K562 (cell line): ENCODE measurements at regions not wholly inside any gene's neighbourhood (a gene's known extent, or its start where the extent isn't known, plus 50 kb on each side); places are given as distances from the start of the nearest gene placed in this dataset.

Experiments
- ETS1 ChIP-seq: conservative IDR thresholded peaks from 2 replicates; pipeline ENCODE4 v1.6.1; 2011; ENCODE audit warnings: low read depth, mild to moderate bottlenecking, low read length; ENCODE audit not compliant: control insufficient read depth
- ETV5 ChIP-seq: sonication (generic); formaldehyde crosslinking; IDR thresholded peaks from 2 replicates; pipeline ENCODE4 v1.4.0; 2020; ENCODE audit warnings: low read depth, mild to moderate bottlenecking, missing genetic modification reagents
- FOXK2 ChIP-seq, 2 experiments: fragments of 450-650 bp; IDR thresholded peaks in 1 of 2; conservative IDR thresholded peaks in 1 of 2; 2 replicates each; pipeline ENCODE4 v1.6.1; 2016; ENCODE audit warnings: low read depth in 2 of 2, mild to moderate bottlenecking in 1 of 2
- KAT2B ChIP-seq: IDR thresholded peaks from one replicate; pipeline ENCODE4 v1.6.1; 2012; ENCODE audit warnings: low read depth, mild to moderate bottlenecking, control low read depth, inconsistent platforms, low read length, moderate library complexity
- TAF1 ChIP-seq: IDR thresholded peaks from 2 replicates; pipeline ENCODE4 v1.6.1; 2011; ENCODE audit warnings: mild to moderate bottlenecking, low read length, moderate library complexity; ENCODE audit not compliant: insufficient read depth, control insufficient read depth, severe bottlenecking; ENCODE audit errors: extremely low read depth
- TF ChIP-seq, protein P1 (sequence below): sonication (generic); formaldehyde crosslinking; IDR thresholded peaks from 2 replicates; pipeline ENCODE4 v1.9.0; 2022; ENCODE audit warnings: mild to moderate bottlenecking, missing genetic modification reagents
- TF ChIP-seq, protein P2 (sequence below), 2 experiments: IDR thresholded peaks; 2 replicates each; pipeline ENCODE4 v1.6.1; 2011; ENCODE audit warnings: borderline replicate concordance in 1 of 2, control low read depth in 1 of 2, low read depth in 1 of 2, low read length in 1 of 2, mild to moderate bottlenecking in 1 of 2, mixed read lengths in 1 of 2, moderate library complexity in 1 of 2; ENCODE audit not compliant: insufficient read depth in 1 of 2, insufficient read length in 1 of 2, poor library complexity in 1 of 2, severe bottlenecking in 1 of 2; ENCODE audit errors: extremely low read depth in 1 of 2
- TF ChIP-seq, protein P3 (sequence below): fragments of 250-450 bp; sonication (Bioruptor Pico); IDR thresholded peaks from 2 replicates; pipeline ENCODE4 v1.8.0; 2021; ENCODE audit warnings: moderate library complexity, mild to moderate bottlenecking, inconsistent platforms

DNA sequence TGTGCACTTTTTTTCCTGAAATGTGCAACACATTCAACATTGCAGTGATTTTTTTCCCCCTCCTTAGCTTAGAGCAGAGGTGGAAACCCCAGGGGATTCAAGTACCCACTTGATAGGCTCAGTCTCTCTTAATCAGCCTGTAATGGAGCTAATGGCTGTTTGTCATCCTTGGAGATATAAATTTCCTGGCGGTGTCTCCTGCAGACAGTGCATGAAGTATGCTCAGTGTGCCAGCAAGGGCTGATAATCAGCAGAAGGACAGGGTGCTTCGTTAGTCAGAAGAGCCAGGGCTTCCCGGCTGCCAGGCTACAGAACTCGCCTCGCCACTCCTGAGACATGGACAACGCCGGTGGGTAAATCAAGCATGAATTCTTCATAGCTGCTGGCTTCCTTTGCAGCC, 69.8 kb upstream of the PHACTR2 start (continued):
- TF ChIP-seq ETS1 (no peak), TAF1 (no peak), FOXK2 (conservative IDR thresholded peaks at IDR 0.05 in 1 of 2, IDR thresholded peaks at IDR 0.05 in 1 of 2; ENCODE audit: low read depth in 2 of 2) (no peak), KAT2B (no peak), ETV5 (CRISPR knock-in tag) (no peak)
- TF ChIP-seq, protein P1, sequence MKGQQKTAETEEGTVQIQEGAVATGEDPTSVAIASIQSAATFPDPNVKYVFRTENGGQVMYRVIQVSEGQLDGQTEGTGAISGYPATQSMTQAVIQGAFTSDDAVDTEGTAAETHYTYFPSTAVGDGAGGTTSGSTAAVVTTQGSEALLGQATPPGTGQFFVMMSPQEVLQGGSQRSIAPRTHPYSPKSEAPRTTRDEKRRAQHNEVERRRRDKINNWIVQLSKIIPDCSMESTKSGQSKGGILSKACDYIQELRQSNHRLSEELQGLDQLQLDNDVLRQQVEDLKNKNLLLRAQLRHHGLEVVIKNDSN (CRISPR knock-in tag): no peak
- TF ChIP-seq, protein P2, sequence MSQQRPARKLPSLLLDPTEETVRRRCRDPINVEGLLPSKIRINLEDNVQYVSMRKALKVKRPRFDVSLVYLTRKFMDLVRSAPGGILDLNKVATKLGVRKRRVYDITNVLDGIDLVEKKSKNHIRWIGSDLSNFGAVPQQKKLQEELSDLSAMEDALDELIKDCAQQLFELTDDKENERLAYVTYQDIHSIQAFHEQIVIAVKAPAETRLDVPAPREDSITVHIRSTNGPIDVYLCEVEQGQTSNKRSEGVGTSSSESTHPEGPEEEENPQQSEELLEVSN (IDR thresholded peaks at IDR 0.05; ENCODE audit: borderline replicate concordance in 1 of 2, extremely low read depth in 1 of 2, insufficient read depth in 1 of 2, insufficient read length in 1 of 2, low read depth in 1 of 2, low read length in 1 of 2, poor library complexity in 1 of 2, severe bottlenecking in 1 of 2): no peak
- TF ChIP-seq, protein P3, sequence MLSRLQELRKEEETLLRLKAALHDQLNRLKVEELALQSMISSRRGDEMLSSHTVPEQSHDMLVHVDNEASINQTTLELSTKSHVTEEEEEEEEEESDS (CRISPR knock-in tag): no peak
